ENCODE measurements at regions not wholly inside any gene's neighbourhood (a gene's known extent, or its start where the extent isn't known, plus 50 kb on each side); places are given as distances from the start of the nearest gene placed in this dataset.

DNA sequence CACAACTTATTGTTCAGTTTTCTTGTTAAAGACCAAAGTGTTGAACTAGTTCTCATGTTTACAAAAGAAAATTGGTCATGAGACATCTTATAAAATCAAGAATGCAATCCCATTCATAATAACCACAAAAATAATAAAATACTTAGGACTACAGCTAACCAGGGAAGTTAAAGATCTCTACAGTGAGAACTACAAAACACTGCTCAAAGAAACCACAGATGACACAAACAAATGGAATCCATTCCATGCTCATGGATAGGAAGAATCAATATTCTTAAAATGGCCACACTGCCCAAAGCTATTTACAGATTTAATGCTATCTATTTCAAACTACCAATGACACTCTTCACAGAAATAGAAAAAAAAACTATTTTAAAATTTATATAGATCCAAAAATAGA lies 1354.8 kb upstream of the CDH2 start:
- no peak for FAIRE-seq

More for the DNA sequence above, 1354.8 kb upstream of the CDH2 start:
- Histone ChIP-seq H3K9ac (ENCODE audit: control insufficient read depth, insufficient read depth, low read length) (no peak overlapping the region), H3K4me3 (no peak overlapping the region), H3K27ac (ENCODE audit: control insufficient read depth, insufficient read depth) (no peak overlapping the region), H4K20me1 (ENCODE audit: control insufficient read depth, insufficient read depth) (no peaks in the 10 kb centered on the region), H3K4me1 (ENCODE audit: control insufficient read depth, insufficient read depth, low read length) (no peaks in the 10 kb centered on the region), H3K27me3 (replicated peaks in 1 of 2; ENCODE audit: control insufficient read depth in 2 of 2, insufficient read depth in 2 of 2, low read length in 1 of 2) (no peaks in the 10 kb centered on the region), H3K9me3 (replicated peaks; ENCODE audit: control insufficient read depth, insufficient read depth, low read length) (no peaks in the 10 kb centered on the region), H3K36me3 (ENCODE audit: control insufficient read depth in 2 of 2, insufficient read depth in 2 of 2, low read length in 1 of 2) (no peaks in the 10 kb centered on the region), H3K4me2 (ENCODE audit: control insufficient read depth, insufficient read depth) (no peak overlapping the region), H3K79me2 (ENCODE audit: control insufficient read depth, insufficient read depth, low read length) (no peaks in the 10 kb centered on the region), H2AFZ (ENCODE audit: control insufficient read depth, low read depth, low read length) (no peak overlapping the region)
- ATAC-seq (no peak), DNase-seq (ENCODE audit: low read depth, low spot score) (no peak)
- TF ChIP-seq YY1 (IDR thresholded peaks at IDR 0.05; ENCODE audit: low read depth, low read length) (no peak), NR2C1 (IDR thresholded peaks at IDR 0.05) (no peak), EGR1 (IDR thresholded peaks at IDR 0.05; ENCODE audit: borderline replicate concordance in 1 of 2, low read depth in 2 of 2, low read length in 2 of 2) (no peak), CHD2 (IDR thresholded peaks at IDR 0.05; ENCODE audit: borderline replicate concordance, low read depth, low read length) (no peak), IRF4 (IDR thresholded peaks at IDR 0.05; ENCODE audit: low read depth, low read length) (no peak), RAD21 (IDR thresholded peaks at IDR 0.05; ENCODE audit: insufficient read depth, low read depth, low read length) (no peak), TCF12 (IDR thresholded peaks at IDR 0.05; ENCODE audit: low read depth, low read length) (no peak), RAD51 (IDR thresholded peaks at IDR 0.05) (no peak), JUND (IDR thresholded peaks at IDR 0.05; ENCODE audit: low read depth, low read length) (no peak), KAT2A (conservative IDR thresholded peaks at IDR 0.05; ENCODE audit: control insufficient read depth, low read depth, low read length) (no peak), EP300 (IDR thresholded peaks at IDR 0.05; ENCODE audit: borderline replicate concordance in 1 of 2, control insufficient read depth in 1 of 2, low read depth in 2 of 2, low read length in 2 of 2) (no peak), NFXL1 (IDR thresholded peaks at IDR 0.05; ENCODE audit: borderline replicate concordance) (no peak), FOS (IDR thresholded peaks at IDR 0.05; ENCODE audit: borderline replicate concordance, extremely low read depth, insufficient read length) (no peak), KDM1A (IDR thresholded peaks at IDR 0.05; ENCODE audit: borderline replicate concordance) (no peak), ZNF207 (IDR thresholded peaks at IDR 0.05; ENCODE audit: borderline replicate concordance) (no peak), HDAC2 (IDR thresholded peaks at IDR 0.05) (no peak)
- TF ChIP-seq, protein P1, sequence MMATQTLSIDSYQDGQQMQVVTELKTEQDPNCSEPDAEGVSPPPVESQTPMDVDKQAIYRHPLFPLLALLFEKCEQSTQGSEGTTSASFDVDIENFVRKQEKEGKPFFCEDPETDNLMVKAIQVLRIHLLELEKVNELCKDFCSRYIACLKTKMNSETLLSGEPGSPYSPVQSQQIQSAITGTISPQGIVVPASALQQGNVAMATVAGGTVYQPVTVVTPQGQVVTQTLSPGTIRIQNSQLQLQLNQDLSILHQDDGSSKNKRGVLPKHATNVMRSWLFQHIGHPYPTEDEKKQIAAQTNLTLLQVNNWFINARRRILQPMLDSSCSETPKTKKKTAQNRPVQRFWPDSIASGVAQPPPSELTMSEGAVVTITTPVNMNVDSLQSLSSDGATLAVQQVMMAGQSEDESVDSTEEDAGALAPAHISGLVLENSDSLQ (IDR thresholded peaks at IDR 0.05) = no peak
- TF ChIP-seq, protein P2, sequence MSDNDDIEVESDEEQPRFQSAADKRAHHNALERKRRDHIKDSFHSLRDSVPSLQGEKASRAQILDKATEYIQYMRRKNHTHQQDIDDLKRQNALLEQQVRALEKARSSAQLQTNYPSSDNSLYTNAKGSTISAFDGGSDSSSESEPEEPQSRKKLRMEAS (IDR thresholded peaks at IDR 0.05; ENCODE audit: low read depth, low read length) = no peak
- RAD21 ChIA-PET (ENCODE audit: unreplicated experiment) = no interaction called here
- no TSS peak for BruUV-seq (replicated peaks)
- in situ Hi-C loops (cut with MboI) (no loop called here), intact Hi-C loops (cut with micrococcal nuclease; ENCODE audit: unreplicated experiment) (no loop called here)
- CTCF ChIA-PET = no interaction called here
- POLR2A ChIA-PET = no interaction called here
- SMC1A ChIA-PET (ENCODE audit: uncharacterized antibody, unreplicated experiment) = interaction anchor here (0.5 kb wide), 1 partner anchor 49 kb away, joined by 3 read pairs; no protein-coding TSS in a partner anchor
